HG03039 (cell line): ENCODE measurements at regions not wholly inside any gene's neighbourhood (a gene's known extent, or its start where the extent isn't known, plus 50 kb on each side); places are given as distances from the start of the nearest gene placed in this dataset.

Experiments used
- ATAC-seq: cut with Tn5 transposase; IDR thresholded peaks from one replicate; pipeline ENCODE4 v1.9.1; 2021; ENCODE audit warnings: mild to moderate bottlenecking, moderate library complexity; ENCODE audit not compliant: unreplicated experiment

DNA sequence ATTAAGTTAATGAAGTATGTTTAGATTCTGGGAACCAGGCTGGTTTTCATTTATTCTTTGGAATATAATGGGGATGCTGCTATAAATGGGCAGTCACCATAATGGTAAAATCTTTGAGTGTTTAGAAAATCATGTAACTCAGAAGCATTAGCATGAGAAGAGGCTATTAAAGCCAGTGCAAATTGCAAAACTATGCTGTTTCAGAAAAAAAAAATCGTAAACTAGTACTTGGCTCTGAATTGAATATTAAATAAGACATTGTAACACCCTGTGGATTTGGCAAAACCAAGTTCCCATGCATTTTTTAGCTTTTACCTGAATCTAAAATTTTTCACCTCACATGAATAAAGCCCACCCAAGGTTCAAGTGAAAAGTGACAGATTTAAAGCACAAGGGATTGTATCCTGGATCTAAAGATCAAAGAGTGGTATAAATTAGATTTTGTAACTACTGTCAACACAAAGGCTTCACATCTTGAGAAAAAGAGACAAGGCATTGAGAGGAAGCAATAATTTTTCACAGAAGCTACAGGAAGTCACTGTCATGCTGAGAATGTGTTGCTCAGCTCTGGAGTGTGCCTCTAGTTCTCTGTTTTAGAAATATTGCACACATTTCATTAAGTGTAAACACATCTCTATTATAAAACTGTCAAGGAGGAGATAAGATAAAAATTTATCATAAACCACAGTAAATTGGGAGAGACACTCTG, 142.2 kb downstream of the ABCA8 start:
- no peak for ATAC-seq

DNA sequence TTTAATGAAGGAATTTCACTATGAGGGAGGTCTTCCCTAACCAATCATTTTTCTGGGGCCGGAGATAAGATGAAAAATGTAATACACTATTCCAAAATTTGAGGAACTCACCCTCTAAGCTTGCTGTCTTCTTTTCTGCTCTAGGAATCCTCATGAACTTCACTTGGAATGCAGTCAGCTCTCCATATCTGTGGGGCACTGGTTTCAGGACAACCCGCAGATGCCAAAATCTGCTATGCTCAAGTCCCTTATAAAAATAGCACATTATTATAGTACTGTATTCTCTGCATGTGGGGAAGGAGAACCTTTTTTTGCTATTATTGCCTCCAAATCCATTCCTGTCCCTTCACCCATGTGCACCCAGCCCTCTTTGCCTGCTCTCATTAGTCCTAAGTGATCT, 146.0 kb downstream of the ABCA8 start:
- ATAC-seq: no peak

DNA sequence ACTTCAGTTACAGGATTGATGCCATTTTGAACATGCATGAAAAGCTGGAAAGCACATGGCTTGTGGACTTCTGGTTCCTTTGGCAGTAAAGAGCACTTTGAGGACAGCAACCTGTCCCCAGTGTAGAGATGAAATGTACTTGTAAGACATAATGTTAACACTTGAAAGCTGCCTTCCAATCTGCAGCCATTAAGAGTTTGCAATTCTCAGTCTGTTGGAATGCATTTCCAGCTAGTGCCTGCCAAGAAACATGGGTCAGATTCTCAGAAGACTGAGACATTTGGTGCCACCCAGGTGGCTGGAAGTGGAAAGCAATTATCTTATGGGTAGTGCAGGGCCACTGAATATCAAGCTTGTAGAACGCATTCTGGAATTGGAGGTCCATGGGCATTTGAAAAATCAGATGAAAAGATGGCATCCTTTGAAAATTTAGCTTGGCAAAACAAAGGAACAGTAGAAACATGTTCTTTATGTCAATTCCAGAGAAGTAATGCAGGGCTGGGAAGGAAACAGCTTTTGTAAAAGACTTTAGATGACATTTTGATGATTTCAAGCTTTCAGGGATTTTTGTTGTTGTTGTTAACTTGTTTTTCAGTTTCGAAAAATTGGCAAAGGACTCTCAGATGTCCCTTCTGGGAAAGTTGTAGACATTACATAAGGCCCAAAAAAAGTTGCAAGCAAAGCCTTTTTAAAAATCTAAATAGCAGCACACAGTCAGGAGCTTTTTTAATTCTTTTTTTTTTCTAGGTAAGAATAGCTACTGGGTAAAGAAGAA, 147.0 kb downstream of the ABCA8 start:
- ATAC-seq: no peak

DNA sequence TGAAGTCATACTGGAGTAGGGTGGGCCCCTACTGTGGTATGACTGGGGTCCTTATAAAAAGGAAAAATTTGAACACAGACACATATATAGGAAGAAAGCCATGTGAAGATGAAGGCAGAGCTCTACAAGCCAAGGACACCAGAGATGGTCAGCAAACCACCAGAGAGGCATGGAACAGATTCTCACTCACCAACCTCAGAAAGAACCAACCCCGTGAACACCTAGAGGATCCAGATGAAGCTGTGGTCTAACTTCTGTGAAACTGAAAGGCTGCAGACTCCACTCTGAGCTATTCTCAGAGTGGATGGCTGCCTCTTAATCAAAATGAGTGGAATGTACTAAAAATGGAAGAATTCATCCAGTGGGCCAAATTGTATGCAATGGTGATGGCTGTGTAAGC, 149.6 kb downstream of the ABCA8 start:
- ATAC-seq: no peak

DNA sequence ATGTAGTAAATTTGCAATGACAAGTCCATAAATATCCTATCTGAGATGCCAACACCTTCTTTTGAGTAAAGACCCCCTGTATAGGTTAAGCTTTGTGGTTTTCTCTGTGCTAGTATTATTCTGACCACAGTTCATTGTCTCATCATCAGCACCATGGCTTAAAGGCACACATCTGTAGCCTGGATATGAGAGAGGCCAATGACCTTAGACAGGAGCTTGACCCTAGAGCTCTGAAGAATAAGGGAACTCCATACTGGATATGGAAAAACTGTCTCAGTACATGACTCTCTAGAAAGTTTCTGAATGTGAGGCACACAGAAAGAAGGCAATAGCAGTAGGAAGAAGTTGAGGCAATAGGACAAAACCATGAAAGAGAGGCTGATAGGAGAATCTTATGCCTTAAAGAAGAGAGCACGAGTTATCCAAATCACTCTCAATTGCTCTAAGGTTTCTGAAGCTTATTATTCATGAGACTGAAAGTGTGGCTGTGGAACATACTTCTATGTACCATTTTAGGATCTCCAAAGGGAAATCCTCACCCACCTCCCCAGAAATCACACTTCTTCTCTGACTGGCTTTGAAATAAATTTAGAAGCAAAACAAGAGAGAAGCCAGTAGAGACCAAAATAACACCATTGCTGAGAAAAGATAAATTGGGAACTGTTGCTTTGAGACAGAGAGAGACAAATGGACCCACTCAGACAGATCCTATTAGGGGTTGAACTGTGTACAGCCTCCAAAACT, 150.2 kb downstream of the ABCA8 start:
- ATAC-seq: no peak

DNA sequence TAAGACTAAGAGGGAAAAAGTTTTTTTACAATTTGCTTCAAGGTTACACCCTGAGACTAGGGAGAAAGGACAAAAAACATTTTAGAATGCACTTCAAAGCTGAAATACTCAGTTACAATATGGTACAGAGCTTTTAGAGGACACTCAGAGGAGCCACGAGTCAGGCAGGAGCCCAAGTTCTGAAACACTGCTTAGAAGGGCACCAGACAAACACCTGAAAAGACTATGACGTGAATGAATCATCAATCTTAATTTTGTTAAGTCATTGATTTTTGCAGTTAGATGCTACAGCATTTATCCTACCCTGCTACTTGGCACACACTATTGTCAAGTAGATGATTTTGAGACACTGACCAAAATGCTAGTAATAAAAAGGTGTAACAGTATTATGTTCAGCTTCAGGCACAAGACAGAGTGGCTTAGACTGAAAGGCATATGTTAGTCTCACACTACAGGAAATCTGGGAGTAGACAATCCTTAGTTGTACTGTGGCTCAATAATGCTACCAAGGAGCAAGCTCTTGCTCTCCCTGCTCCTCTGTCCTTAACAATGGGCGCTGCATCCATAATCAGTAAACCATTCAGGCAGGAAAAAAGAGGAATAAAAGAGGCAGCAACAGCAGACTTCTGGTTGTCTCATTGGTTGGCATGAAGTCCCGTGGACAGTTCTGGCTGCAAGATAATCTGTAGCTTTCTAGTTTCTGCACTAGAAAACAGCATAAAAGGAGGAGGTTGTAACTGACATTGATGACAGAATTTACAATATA, 151.8 kb downstream of the ABCA8 start:
- ATAC-seq: no peak

DNA sequence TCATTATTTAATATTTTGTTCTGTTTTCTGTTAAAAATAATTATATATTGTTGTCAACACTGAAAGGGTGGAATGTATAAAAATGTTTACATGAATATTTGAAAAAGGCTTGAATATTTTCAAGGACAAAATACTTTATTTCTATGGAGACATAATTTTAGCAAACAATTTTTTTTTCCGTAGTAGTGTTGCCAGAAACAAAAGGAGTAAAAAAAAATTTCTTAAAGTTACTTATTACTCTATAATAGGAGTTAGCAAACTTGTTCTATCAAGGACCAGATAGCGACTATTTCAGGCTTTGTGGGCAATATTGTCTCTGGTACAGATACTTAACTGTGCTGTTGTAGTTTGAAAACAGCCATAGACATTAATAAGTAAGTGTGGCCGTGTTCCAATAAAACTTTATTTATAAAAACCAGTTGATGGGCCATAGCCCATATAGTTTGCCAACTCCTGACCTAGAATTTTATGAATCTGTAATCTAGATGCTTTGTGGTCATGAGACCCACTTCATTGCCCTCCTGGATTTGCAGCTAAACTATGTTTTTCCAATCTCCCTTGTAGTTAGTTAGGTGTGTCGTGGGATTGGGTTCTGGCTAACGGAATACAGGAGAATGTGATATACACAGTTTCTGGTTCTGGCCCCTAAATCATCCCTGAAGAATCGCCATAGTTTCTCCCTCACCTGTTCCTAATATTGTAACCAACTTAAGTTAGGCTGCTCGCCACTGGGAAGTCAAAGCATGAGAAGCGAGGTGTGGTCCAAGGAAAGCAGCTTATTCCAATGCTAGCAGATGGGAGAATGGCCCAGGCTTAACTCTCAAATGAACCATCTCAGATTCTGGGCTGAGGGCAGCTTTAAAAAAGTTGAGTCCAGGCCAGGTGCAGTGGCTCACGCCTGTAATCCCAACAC, 153.6 kb downstream of the ABCA8 start:
- ATAC-seq: no peak

DNA sequence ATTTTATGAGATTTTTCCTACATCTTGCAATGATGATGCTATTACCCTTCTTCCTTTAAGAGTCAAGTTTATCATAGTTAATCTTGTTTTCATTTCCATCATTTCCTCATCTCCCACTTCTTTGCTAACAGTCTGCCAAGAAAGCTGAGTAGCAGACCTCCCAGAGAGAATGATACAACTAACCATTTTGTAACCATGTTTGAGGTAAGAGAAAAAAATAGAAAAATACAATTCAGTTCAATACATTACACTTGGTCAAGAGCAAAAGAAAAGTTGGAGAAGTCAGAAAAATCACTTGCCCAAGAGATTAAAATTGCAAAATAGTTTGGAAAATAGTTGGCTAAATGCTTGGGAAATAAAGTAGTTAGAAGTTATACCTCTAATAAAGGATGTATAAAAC, 154.4 kb downstream of the ABCA8 start:
- ATAC-seq: no peak

DNA sequence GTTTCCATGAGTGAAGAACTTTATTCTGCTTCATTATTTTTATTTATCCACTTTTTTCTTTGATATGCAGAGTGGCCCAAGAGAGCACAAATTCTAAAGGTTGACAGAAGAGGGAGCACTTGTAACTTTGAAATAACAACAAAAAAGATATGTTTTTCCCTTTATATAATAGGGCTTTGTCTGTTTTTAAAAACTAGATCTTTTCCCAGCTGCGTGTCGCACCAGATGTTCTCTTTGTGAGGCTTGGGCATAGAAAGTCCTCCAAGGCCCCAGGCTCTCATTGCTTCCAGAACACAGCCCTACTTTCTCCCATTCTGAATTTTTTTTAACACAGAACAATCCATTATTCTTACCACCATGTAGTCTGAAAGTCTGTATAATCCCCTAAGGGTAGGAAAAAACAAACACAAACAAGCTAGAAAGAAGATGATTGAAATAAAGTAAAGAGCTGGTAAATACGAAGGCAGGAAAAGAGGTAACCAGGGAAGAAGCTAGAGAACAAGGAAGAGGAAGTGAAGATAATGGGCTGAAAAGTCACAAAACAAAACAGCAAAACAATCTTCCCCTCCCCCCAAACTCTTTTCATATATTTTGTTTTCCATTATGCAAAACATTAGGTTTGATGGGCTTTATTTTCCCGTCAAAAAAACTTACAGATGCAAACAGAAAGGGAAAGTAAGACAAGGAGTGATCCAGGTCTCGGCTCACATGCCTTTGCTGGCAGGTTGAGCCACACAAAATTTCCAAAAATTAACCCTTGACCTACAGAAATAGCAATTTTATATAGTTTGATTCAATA, 160.4 kb downstream of the ABCA8 start:
- no peak for ATAC-seq

DNA sequence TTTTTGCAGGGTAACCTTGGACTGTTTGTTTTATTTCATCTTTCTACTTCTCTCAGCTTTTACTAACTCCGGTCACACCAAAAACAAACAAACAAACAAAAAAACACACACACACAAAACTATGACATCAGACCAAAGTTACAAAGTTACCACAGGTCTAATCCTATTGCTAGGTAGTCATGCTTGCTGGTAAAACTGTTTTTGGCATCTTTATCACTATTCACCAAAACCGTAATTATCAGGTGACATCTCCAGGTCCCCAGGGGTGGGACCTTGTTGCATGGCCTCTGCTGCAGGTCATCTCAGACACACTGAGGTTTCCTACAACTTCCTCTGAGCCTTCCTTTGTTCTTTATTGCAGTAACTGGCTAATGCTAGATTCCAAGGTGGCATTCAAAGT, 162.3 kb downstream of the ABCA8 start:
- ATAC-seq: no peak

DNA sequence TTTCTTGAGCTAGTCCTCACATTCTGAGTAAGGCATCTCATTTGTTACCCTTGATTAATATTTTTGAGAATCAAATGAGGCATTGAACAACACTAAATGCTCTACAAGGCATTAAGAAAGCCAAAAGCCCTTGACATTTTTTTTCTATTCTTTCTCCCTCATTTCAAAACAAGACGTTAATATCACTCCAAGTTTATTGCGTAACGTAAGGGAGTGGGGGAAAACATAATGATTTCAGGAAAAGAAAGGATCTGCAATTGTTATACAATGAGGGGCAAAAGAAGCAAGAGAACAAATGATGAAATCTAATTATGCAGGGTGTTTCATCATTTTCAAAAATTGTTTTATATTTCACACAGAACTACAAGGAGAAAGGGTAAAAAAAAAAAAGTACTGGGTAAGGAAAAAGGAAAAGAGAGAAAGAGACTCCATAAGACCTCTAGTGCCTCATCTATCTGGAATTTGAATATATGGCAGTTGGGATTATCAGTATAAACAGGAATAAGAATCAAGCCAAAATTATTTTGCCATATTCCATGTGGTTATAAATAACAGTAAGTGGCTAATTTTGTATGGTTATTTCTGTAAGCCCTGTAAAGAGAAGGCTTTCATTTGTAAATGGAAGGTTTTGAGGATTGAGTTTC, 163.0 kb downstream of the ABCA8 start:
- no peak for ATAC-seq

DNA sequence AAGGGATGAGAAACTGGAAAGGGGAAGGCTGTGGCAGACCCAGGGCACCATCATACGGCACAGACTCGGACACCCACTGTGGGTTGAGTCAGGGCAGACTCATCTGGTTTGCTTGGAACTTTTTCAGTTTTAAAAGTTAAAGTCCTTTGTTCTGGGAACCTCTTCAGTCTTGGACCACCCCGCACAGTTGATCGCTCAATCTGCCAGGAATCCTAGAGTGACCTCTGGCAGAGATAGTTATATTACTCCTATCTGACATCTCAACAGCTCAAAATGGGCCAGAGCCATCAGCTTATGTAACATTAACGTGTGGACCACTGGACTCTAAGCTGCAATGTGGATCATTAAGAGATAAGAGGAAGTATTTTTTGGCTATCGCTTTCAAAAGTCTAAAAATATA, 164.3 kb downstream of the ABCA8 start:
- ATAC-seq: no peak

DNA sequence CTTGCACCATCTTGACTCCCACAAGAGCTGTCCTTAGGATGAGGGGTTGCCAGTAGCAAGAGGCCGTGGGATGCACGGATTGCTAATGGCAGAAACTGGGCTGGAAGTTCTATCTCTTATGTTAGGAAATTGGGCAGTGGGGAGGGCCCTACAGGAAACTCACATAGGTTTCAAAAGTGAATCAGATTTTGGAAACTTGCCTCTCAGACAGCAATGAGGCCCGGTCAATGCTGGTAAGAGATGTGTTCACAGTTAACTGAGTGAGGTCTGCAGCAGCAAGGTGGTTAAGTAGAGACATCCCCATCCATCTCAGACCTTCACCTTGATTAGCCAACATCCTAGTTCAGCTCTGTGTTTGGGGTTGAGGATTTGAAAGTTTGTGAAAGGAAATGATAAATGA, 164.7 kb downstream of the ABCA8 start:
- no peak for ATAC-seq

DNA sequence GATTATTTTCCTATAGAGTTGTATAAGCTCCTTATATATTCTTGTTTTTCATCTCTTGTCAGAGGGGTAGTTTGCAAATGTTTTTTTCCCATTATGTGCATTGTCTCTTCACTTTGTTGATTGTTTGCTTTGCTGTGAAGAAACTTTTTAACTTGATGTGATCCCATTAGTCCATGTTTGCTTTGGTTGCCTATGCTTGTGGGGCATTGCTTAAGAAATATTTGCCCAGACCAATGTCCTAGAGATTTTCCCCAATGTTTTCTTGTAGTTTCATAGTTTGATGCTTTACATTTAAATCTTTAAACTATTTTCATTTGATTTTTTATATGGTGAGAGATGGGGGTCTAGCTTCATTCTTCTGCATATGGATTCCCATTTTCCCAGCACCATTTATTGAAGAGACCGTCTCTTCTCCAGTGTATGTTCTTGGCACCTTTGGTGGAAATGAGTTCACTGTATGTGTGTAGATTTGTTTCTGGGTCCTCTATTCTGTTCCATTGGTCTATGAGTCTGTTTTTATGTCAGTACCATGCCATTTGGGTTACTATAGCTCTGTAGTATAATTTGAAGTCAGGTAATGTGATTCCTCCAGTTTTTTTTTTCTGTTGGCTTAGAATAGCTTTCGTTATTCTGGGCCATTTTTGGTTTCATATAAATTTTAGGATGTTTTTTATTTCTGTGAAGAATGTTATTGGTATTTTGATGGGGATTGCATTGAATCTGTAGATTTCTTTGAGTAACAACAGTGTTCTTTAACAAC, 165.8 kb downstream of the ABCA8 start:
- ATAC-seq: no peak

DNA sequence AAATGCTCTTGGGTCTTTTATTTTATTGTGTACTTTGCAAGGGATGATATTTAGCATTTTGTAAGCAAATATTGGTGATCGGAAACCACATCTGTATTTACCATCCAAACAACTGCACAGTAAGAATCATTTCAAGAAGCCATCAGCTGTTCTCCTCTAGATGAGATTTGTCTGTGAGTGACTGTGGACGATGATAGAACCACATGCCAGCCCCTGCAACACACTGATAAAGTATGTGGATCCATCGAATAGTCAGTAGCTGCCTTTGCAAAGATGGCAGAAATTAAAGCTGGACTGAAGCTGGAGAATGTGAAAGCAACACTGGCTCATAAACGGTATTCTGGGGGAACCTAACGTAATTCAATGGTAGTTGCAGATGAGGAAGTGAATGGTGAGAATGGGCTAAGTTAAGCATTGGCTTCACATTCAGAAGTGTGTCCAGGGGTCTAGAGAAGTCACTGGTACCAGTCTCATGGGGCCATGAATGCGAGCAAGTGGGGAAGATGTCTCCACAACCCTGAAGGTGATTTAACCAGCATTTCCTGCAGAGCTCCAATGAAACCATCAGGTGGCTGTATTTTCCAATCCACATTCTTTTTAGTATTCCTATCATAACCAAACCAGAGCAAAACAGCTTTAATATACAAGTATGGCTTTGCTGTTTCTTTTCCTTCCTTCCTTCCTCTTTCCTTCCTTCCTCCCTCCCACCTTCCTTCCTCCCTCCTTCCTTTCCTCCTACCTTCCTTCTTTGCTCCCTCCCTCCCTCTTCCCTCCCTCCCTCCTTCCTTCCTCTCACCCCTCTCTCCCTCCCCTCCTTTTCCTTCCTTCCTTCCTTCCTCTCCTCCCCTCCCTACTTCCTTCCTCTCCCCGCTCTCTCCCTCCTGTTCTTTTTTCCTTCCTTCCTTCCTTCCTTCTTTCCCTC, 169.4 kb downstream of the ABCA8 start:
- no peak for ATAC-seq

DNA sequence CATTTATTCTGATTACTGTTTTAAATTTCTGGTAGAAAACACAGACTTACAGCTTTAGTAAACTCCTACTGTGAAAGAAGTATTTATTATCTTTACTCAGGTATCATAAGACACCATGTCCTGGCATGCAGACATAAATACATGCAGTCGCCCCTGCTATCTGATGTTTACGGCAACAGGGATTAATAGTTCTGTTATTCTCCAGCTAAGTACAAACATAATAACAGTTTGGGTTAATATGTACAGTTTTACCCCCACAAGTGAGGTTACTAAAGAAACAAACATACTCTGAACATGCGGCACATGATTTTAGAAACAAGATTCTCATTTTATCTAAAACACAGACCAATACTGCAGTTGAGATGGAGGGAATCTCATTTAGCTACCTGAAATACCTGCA, 170.8 kb downstream of the ABCA8 start:
- no peak for ATAC-seq

DNA sequence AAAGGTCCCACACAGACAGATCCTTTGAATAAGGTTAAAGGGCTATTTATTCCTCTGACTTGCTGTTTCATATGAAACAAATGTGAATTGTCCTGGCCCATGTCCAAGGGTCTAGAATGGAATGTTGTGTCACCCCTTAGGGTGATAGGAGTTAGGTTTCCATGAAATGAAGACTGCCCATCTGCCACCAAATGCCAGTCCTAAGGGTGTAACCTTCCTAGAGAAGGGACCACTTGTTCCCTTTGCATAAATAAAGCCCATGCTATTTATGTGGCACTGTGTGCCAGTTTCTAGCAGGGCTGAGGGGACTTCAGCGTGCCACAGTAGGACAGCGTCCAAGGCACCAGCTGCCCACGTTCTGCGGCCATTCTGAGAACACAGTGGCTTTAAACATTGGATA, 171.3 kb downstream of the ABCA8 start:
- no peak for ATAC-seq
